Jurkat, Clone E6-1 (cell line): ENCODE measurements at regions not wholly inside any gene's neighbourhood (a gene's known extent, or its start where the extent isn't known, plus 50 kb on each side); places are given as distances from the start of the nearest gene placed in this dataset.
A peak's percentile ranks its signal among the peaks of the same experiment; 100 is the strongest.
"Not testable (repeated sequence)": the region's sequence is repeated elsewhere in the genome, so short reads cannot be mapped to it uniquely, and the experiment has no call there.

Experiments used
- DNase-seq: peaks from one replicate; pipeline ENCODE4 v3.0.0-alpha.2; 2011; ENCODE audit warnings: low read depth, low spot score
- H3K4me3 ChIP-seq: 2 replicates; pipeline ENCODE4 v1.5.1; 2011; ENCODE audit warnings: mild to moderate bottlenecking, low read length, control low read depth, moderate library complexity

DNA sequence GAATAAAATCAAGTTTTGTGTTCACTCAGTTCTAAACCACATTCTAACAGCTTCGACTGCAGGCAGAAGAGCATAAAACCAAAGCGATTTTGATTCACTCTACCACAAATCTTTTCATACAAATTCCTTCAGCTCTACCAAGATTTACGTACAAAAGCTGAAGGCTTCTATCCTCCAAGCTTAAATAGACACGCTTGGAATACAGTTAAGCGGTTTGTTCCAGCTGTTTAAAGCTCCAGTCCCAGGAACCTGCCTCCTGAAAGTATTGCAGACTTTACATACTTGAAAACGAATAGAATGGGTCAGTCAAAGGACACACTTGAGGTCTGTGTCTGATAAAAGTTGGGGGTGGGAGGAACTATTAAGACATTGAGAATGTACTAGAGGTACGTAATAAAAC is 102.9 kb downstream of the MPP7 start:
- no peak overlapping the region for H3K4me3 ChIP-seq
- DNase-seq: no peak

DNA sequence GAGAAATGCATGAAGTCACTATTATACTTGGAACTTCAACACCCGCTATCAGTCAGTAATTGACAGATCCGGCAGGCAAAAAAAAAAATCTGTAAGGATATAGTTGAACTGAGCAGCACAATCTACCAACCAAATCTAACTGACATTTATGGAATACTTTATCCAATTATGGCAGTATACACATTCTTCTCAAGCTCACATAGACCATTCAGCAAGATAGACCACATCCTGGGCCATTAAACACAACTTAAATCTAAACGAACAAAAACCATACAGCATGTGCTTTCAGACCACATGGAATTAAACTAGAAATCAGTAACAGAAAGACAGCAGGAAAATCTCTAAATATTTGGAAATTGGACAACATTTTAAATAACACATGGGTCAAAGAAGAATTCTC is 112.7 kb downstream of the MPP7 start:
- H3K4me3 ChIP-seq: no peak overlapping the region
- no peak for DNase-seq

DNA sequence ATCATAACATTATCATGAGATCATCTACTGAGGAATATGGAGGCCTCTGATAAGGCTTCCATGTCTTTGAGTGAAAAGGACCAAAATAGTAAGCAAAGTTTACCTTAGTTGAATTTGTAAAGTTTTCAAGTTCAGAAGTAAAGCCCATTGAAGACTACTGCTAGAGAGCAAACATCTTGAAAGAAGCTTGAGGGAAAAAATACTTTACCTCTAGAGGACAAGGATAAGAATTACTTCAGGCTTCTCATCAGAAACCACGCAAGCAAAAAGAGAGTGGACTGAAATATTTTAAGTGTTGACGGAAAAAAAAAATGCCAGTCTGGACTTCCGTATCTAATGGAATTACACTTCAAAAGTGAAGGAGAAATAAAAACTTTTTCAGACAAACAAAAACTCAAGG is 114.3 kb downstream of the MPP7 start:
- H3K4me3 ChIP-seq: no peak overlapping the region
- DNase-seq: no peak

DNA sequence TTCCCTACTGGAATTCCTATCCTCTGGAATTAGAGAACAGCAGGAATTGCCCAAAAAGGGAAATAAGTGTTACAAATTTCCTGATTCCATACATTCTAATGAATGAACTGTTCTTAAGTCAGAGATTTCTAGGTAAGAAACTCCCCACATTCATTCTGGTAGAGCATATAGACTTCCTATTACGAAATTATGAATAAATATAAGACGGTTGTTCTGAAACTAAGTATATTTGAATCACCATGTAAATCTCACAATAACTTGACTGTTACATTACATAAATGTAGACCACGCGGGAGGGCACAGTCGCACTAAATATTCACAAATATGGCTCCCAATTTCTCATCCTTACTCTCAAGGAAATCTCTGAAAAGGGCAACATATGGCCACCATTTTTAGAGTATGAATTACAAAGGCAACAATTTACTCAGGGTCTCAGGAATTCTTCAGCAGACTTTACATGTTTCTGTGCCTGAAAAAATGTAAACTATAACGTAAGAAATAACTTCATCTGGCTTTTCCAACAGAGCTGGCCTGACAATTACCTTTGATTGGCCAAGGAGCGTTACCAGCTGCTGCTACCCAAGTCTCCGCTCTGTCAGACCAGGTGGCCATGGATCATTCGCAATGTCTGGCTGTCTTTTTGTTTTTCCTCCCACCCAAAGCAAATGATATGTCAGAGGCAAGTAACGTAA is 115.8 kb downstream of the MPP7 start:
- no peak for DNase-seq
- no peak overlapping the region for H3K4me3 ChIP-seq

DNA sequence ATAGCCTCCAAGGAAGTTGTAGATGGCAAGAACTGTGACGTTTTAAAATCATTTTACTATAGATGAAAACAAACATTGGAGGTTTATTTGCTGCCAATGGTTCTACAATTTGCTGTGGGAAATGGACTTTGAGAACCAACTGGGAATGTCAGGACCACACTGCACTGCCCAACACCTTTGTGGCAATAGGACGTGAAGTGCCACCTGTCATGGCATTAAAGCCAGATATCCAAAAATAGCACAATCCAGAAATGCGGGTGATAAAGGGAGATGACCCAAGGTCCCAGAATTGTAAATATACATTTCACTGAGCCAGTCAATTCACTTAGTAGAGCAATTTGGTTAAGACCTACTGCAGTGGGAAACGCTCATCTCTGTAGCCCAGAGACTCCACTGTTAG is 116.4 kb downstream of the MPP7 start:
- no peak for DNase-seq
- no peak overlapping the region for H3K4me3 ChIP-seq

DNA sequence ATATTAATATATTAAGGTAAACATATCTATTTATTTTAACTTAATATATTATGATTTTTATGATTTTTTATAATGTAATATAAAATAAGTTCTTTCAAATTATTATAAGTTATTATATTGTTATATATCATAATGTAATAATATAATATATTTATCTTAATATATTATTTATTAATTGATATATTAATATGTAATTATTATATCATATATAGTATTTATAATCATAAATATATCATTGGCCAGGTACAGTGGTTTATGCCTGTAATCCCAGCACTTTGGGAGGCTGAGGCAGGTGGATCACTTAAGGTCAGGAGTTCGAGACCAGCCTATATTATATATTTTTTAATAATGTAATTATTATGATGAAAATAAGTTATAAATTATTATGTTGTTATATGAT is 118.1 kb downstream of the MPP7 start:
- no peak overlapping the region for H3K4me3 ChIP-seq
- no peak for DNase-seq

DNA sequence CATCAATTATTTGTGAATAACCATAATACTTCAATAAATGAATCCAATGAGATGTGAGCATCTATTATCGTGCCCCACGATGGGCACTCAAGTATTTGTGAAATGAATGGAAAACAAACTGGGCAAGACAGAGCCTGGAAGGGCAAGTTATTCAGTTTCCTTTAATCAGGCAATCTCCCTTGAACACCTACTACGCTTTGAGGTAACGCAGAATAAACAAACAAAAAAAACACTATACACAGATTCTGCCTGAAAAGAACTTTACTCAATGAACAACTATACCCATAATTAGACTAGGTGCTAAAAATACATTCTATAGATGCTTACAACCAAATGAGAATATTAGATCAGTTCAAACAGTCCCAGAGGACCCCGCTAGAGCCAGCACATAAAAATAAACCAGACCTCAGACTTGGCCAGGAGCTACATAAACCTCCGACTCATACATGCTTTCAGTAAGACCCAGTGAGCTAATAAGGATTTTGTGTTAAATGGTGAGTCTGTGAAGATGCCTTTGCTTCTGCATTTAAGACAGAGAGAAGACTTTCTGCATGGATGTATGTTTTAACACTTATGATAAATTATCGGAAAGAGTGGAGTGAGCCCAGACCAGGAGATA is 121.3 kb downstream of the MPP7 start:
- no peak for DNase-seq
- H3K4me3 ChIP-seq: no peak overlapping the region

DNA sequence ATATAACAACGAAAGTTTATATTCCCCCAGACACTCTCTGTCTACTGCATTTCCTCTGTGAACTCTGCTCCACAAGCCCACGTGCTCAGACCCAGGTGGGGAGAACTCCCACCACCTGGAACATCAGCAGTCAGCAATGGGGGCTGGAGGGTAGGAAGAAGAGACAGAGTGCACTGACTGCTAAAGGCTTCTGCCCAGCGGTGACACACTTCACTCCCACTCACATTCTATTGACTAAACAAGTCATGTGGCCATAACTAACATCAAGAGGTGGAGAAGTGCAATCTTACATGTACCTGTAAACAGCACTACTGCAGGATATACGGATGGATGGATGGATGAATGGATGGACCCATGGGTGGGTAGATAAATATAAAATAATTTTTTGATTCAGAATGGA is 122.2 kb downstream of the MPP7 start:
- no peak for DNase-seq

DNA sequence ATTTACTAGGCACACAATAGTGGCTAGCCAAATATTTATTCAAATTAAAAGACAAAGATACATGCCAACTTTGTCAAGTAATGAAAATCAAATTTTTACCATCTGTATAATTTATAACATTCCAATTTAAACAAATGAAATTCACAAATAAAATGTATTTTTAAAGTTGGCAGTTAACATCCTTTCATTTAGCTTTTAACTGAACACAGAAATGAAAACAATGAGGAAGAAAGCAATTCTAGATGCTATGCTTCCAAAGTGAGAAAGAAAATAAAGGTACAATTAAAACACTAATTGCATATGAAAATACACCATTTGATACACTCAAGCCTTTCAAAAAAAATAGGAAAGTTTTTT is 123.1 kb downstream of the MPP7 start:
- H3K4me3 ChIP-seq: no peak overlapping the region
- DNase-seq: no peak

More for the DNA sequence above, 122.2 kb downstream of the MPP7 start:
- no peak overlapping the region for H3K4me3 ChIP-seq

DNA sequence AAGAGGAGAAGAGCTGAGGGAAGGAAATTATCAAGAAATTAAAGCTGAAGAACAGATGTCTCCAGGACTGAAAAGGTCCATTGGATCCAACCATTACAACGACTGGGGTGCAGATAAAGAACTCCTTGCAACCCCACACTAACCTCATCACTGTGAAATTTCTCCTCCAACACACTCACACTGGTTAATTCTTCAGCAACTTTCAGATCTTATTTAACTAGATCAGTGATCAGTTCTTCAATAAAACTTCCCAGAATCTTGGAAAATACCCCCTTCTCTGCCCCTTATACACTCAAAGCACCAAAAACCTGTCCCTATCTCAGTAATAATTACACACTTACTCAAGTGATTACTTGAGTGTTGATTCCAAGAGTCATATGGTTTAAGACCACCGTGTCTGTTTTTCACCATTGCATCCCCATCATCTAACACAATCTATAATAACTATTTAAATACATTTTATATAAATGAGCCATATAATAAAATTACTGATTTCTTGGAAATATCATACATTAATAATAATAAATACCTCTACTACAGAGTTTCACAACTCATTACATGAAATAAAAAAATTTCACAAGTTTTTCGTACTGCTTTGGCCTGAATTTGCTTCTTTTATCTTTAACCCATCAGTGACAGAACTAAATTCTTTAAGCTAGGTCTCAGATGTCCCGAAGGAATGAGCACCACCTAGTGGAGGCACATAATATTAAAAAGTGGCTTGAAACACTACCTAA is 123.7 kb downstream of the MPP7 start:
- no peak overlapping the region for H3K4me3 ChIP-seq
- peak; percentile 59 for DNase-seq

DNA sequence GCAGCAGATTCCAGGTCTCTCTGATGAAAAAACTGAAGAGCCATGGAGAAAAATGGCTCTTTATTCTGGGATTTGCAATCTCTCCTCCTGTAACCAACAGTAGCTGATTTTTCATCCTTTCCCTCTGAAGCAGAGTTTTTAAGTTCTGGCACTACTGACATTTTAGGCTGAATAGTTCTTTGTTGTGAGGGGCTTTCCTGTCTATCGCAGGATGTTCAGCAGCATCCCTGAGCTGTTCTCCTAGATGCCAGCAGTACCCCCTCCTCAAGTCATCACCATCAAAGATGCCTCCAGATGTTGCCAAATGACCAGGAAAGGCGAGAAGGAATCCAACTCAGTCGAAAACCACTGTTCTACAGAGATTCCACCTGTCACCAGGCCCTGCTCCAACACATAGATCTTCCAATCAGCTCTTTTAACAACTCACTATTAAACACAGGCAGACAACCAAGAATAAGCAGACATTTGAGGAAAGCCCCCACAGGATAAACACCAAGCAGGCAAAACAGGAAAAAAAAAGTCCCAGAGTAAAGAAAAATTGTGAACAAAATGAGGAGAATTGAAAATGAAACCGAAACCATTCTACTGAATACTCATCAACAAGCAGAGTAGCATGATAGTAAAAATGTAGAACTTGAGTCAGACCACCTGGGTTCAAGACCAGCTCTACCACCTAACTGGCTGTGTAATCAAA is 124.8 kb downstream of the MPP7 start:
- no peak overlapping the region for H3K4me3 ChIP-seq
- peak; percentile 11 for DNase-seq

DNA sequence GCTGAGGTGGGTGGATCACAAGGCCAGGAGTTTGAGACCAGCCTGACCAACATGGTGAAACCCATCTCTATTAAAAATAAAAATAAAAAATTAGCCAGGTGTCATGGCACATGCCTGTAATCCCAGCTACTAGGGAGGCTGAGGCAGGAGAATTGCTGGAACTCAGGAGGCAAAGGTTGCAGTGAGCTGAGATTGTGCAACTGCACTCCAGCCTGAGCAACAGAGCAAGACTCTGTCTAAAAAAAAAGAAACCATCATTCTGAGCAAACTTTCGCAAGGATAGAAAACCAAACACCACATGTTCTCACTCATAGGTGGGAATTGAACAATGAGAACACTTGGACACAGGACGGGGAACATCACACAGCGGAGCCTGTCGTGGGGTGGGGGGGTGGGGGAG is 126.4 kb downstream of the MPP7 start:
- not testable (repeated sequence) for H3K4me3 ChIP-seq, DNase-seq

DNA sequence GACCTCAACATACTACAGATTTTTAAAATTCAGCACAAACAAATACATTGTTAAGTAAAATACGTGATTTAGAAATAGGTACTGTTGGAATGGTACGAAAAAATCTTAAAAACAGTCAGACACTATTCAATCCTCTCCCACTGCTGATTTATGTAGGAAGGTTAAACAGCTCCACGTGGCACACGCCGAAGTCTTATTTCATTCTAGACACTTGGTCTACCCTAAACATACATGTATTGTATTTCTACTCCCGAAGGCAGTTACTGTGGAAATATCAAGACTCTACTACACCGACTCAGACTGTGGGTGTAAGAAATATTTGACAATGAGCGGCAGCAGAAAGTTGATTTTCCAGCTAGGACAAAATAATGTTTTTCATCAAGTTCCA is 130.6 kb downstream of the MPP7 start:
- no peak overlapping the region for H3K4me3 ChIP-seq
- no peak for DNase-seq

DNA sequence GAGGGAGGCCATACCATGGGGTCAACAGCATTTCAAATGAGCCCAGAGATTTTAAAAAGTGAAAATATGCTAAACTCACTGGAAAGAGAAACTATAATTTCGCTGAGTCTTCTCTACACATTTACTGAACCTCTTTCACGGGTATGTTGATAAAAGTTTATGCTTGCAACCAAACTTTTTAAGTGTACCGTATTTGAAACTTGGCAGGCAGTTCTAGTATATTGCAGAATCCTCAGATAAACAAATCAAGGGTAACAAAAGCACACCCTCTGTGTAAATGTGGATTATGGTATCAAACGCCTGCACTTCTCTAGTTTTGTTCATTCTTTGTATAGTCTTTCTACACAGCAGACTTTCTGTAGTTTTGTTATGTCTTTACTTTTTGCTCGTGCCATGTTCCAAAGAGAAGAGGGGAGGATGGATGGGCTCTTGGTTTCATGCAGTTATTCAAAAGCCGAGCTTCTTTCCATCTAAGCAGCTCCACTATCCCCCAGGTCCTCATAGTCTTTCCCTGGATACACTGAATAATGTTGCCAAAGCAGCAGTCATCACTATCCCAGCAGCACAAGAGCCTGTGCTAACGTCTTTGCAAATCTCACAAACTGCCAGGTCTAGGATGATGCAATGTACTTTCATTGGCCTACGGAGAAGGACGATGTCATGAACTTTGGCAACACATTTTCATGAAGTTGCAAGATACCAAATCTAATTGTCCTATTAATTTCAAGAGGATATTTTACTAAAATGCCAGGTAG is 131.2 kb downstream of the MPP7 start:
- DNase-seq: no peak
- no peak overlapping the region for H3K4me3 ChIP-seq

DNA sequence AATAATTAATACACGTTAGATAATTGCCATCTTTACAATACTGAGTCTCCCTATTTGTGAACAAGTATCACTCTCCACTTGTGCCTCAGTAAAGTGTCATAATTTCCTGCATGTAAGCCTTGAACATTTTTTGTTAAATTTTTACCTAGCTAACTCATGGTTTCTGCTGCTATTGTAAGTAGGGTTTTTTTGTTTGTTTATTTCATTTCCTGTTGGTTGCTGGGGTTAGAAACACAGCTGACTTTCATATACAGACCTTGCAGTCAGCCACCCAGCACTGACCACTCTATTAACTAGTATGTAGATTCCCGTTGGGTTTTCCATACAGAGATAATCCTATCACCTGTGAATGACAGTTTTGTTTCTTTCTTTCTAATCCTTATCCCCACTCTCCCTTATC is 133.3 kb downstream of the MPP7 start:
- DNase-seq: no peak
- no peak overlapping the region for H3K4me3 ChIP-seq

DNA sequence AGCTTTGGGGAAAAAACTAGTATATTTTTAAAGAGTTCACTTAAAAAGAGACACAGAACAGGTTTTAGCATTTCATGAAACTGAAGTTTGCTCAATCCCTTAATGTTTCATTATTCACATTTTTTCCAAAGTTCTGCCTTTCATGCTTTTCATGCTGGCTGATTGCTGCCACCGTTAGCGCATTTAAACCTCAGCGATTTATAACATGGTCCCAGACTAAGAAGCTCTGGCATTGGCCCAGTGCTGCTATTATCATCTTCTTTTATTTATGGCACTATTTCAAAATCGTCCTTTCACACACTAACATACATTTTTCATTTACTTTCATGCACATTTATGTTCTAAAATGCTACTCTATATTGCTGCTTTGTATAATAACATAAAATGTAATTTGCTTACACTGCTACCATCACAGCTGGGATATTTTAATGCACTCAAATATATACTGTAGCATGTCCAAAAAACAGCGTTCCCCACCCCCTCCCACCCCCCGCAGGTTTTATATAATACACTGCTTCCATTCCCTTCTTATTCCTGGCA is 141.9 kb downstream of the MPP7 start:
- H3K4me3 ChIP-seq: no peak overlapping the region
- no peak for DNase-seq

DNA sequence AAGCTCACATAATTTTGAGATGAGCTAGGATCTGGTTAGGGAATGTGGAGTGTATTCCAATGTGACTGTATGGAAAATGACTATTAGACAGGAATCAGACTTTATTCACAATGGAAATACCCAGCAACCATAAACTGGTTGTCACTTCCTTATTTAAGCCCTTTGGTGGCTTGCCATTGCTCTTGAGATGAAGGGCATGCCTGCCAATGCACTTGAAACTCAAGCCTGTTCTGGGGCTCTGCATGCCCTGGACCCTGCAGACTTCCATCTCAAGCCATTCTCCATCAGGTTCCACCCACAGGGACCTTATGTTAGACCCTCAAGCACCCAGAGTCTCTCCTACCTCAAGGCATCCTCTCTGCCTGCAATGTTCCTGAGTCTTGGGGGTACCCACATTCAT is 145.5 kb downstream of the MPP7 start:
- no peak overlapping the region for H3K4me3 ChIP-seq
- no peak for DNase-seq

DNA sequence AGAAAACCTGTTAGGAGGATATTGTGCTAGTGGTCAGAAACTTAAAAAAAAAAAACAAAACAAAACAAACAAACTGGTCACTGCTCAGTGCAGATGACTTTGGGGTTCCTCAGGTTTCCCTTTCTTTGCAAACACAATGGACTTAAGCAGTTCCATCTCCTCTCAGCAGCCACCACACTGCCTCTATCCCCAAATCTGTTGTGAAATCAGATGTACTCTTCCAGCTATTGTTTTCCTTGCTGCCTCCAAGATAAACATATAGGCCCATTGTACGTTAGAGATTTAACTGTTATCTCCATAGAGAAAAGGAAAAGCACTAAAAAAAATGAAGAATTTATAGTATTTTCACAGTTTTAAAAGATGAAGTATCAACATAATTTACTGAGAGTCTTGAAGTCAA is 147.1 kb downstream of the MPP7 start:
- no peak overlapping the region for H3K4me3 ChIP-seq
- no peak for DNase-seq

DNA sequence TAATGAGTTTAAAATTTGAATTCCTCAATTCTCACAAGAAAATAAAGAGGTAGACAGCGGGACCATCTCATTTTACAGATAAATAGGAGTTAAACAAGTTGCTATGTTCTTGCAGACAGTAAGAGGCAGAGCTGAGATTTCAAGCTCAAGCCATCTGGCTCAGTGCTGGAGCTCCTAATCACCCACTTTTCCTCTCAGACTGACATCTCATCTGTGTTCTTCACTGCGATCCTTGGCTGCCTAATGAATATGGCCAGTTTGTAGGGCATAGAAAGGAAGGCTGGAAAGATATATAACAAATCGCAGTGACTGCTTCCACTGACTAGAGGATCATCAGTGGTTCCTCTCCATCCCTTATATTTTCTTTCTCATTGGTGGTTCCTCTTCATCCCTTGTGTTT is 151.2 kb downstream of the MPP7 start:
- no peak for DNase-seq
- no peak overlapping the region for H3K4me3 ChIP-seq
